ENCODE measurements at regions not wholly inside any gene's neighbourhood (a gene's known extent, or its start where the extent isn't known, plus 50 kb on each side); places are given as distances from the start of the nearest gene placed in this dataset.

DNA sequence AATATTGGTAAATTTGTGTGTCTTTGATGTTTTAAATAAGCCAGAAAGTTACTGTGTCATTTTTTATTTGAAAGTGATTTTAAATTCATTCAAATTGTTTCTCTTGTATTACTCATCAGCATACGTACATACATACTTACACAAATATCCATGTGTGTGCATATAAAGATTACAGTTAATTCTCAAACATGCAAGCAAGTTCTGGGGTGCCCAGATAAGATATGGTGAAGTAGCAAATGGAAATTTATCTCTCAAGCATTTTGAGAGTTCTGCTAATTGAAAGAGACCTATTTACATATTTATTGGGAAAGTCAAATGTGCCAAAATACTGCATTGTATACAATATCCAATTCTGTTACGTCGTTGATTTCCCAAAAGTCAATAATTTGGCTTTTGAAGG lies 1024.0 kb upstream of the CNTN5 start (continued):
- TF ChIP-seq, protein P1, sequence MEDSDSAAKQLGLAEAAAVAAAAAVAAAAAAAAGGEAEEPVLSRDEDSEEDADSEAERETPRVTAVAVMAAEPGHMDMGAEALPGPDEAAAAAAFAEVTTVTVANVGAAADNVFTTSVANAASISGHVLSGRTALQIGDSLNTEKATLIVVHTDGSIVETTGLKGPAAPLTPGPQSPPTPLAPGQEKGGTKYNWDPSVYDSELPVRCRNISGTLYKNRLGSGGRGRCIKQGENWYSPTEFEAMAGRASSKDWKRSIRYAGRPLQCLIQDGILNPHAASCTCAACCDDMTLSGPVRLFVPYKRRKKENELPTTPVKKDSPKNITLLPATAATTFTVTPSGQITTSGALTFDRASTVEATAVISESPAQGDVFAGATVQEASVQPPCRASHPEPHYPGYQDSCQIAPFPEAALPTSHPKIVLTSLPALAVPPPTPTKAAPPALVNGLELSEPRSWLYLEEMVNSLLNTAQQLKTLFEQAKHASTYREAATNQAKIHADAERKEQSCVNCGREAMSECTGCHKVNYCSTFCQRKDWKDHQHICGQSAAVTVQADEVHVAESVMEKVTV (CRISPR knock-in tag; IDR thresholded peaks at IDR 0.05) = no peak
- TF ChIP-seq BCL6 (CRISPR knock-in tag; IDR thresholded peaks at IDR 0.05) = no peak
- TF ChIP-seq PHB2 (IDR thresholded peaks at IDR 0.05; ENCODE audit: low read depth) = peak; percentile 54
- peak; percentile 55 for TF ChIP-seq HDAC3 (IDR thresholded peaks at IDR 0.05; ENCODE audit: borderline replicate concordance, partially characterized antibody)
- no peak for TF ChIP-seq ZKSCAN1 (IDR thresholded peaks at IDR 0.05; ENCODE audit: low read depth, low read length)
- TF ChIP-seq ZNF586 (CRISPR knock-in tag; conservative IDR thresholded peaks at IDR 0.05) = no peak
- TF ChIP-seq ARNT (IDR thresholded peaks at IDR 0.05) = peak; percentile 16 to 38; a peak in 1 of 4 replicates
- TF ChIP-seq, protein P2, sequence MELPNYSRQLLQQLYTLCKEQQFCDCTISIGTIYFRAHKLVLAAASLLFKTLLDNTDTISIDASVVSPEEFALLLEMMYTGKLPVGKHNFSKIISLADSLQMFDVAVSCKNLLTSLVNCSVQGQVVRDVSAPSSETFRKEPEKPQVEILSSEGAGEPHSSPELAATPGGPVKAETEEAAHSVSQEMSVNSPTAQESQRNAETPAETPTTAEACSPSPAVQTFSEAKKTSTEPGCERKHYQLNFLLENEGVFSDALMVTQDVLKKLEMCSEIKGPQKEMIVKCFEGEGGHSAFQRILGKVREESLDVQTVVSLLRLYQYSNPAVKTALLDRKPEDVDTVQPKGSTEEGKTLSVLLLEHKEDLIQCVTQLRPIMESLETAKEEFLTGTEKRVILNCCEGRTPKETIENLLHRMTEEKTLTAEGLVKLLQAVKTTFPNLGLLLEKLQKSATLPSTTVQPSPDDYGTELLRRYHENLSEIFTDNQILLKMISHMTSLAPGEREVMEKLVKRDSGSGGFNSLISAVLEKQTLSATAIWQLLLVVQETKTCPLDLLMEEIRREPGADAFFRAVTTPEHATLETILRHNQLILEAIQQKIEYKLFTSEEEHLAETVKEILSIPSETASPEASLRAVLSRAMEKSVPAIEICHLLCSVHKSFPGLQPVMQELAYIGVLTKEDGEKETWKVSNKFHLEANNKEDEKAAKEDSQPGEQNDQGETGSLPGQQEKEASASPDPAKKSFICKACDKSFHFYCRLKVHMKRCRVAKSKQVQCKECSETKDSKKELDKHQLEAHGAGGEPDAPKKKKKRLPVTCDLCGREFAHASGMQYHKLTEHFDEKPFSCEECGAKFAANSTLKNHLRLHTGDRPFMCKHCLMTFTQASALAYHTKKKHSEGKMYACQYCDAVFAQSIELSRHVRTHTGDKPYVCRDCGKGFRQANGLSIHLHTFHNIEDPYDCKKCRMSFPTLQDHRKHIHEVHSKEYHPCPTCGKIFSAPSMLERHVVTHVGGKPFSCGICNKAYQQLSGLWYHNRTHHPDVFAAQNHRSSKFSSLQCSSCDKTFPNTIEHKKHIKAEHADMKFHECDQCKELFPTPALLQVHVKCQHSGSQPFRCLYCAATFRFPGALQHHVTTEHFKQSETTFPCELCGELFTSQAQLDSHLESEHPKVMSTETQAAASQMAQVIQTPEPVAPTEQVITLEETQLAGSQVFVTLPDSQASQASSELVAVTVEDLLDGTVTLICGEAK (IDR thresholded peaks at IDR 0.05) = no peak
- TF ChIP-seq, protein P2 (CRISPR knock-in tag; IDR thresholded peaks at IDR 0.05) = no peak

Measured in K562 (cell line).